KMS-11 (cell line): ENCODE measurements at regions not wholly inside any gene's neighbourhood (a gene's known extent, or its start where the extent isn't known, plus 50 kb on each side); places are given as distances from the start of the nearest gene placed in this dataset.

Experiments
- H2AFZ ChIP-seq: fragments of 200-600 bp; sonication (generic); 2 replicates; pipeline ENCODE4 v1.6.1; 2016; ENCODE audit warnings: antibody characterized with exemption, mixed run types, low read depth
- H3K27ac ChIP-seq: fragments of 200-600 bp; sonication (generic); 2 replicates; pipeline ENCODE4 v1.6.1; 2016; ENCODE audit warnings: mild to moderate bottlenecking, mixed run types
- H3K27me3 ChIP-seq: fragments of 200-600 bp; sonication (generic); 2 replicates; pipeline ENCODE4 v1.6.1; 2017; ENCODE audit warnings: mild to moderate bottlenecking, low read depth, mixed run types, moderate library complexity; ENCODE audit not compliant: insufficient read depth
- H3K36me3 ChIP-seq: fragments of 200-600 bp; sonication (generic); 2 replicates; pipeline ENCODE4 v1.6.1; 2017; ENCODE audit warnings: mild to moderate bottlenecking, mixed run types; ENCODE audit not compliant: insufficient read depth
- H3K4me1 ChIP-seq: fragments of 200-600 bp; sonication (generic); 2 replicates; pipeline ENCODE4 v1.6.1; 2016; ENCODE audit warnings: mild to moderate bottlenecking, low read depth, mixed run types; ENCODE audit not compliant: poor library complexity, severe bottlenecking
- H3K4me2 ChIP-seq: fragments of 200-600 bp; sonication (generic); 2 replicates; pipeline ENCODE4 v1.7.0; 2016; ENCODE audit warnings: mild to moderate bottlenecking, mixed run types
- H3K4me3 ChIP-seq: fragments of 200-600 bp; sonication (generic); IDR thresholded peaks from 2 replicates; pipeline ENCODE4 v1.6.1; 2017; ENCODE audit warnings: low read depth, low read length, mixed read lengths; ENCODE audit not compliant: insufficient read depth
- H3K79me2 ChIP-seq: fragments of 200-600 bp; sonication (generic); 2 replicates; pipeline ENCODE4 v1.6.1; 2016; ENCODE audit warnings: low read depth, mixed run types; ENCODE audit not compliant: insufficient read depth
- H3K9ac ChIP-seq: fragments of 200-600 bp; sonication (generic); 2 replicates; pipeline ENCODE4 v1.6.1; 2016; ENCODE audit warnings: mild to moderate bottlenecking, mixed run types
- H4K20me1 ChIP-seq: fragments of 200-600 bp; sonication (generic); 2 replicates; pipeline ENCODE4 v1.6.1; 2016; ENCODE audit warnings: mild to moderate bottlenecking, mixed run types; ENCODE audit not compliant: insufficient read depth
- CTCF ChIP-seq: fragments of 200-600 bp; sonication (generic); conservative IDR thresholded peaks from 2 replicates; pipeline ENCODE4 v1.6.1; 2017; ENCODE audit warnings: low read depth, mild to moderate bottlenecking, antibody characterized with exemption, low read length, moderate library complexity, mixed read lengths

- no peak overlapping the region for H3K4me3 ChIP-seq
- TF ChIP-seq CTCF = no peak
Observed at GRCh38 chr12:131607658-131608447, 103.0 kb upstream of the SFSWAP start.

GRCh38 chr12:131608740-131609690 is 101.9 kb upstream of the SFSWAP start:
- Histone ChIP-seq H3K4me3 (no peak overlapping the region), H3K4me2 (no peak overlapping the region), H4K20me1 (no peaks in the 10 kb centered on the region), H3K27me3 (no peaks in the 10 kb centered on the region; the same call in 1 of the 2 replicates), H3K4me1 (no peaks in the 10 kb centered on the region), H3K36me3 (no peaks in the 10 kb centered on the region), H3K79me2 (no peaks in the 10 kb centered on the region), H3K9ac (no peak overlapping the region), H3K27ac (no peak overlapping the region), H2AFZ (no peak overlapping the region)
- TF ChIP-seq CTCF = peak; percentile 48; the same call in 1 of the 2 replicates

More at GRCh38 chr12:131607658-131608447, 103.0 kb upstream of the SFSWAP start:
- no peaks in the 10 kb centered on the region; the same call in 1 of the 2 replicates for H3K27me3 ChIP-seq
- no peaks in the 10 kb centered on the region for H3K36me3 ChIP-seq
- H4K20me1 ChIP-seq = no peaks in the 10 kb centered on the region
- no peak overlapping the region for H3K27ac ChIP-seq
- no peaks in the 10 kb centered on the region for H3K79me2 ChIP-seq
- no peaks in the 10 kb centered on the region for H3K4me1 ChIP-seq
- H3K4me2 ChIP-seq = no peak overlapping the region
- H2AFZ ChIP-seq = no peak overlapping the region; the same call in 1 of the 2 replicates
- no peak overlapping the region for H3K9ac ChIP-seq

- no peak overlapping the region for H3K4me2 ChIP-seq
- H3K4me1 ChIP-seq = no peaks in the 10 kb centered on the region
- no peaks in the 10 kb centered on the region for H3K36me3 ChIP-seq
- no peak overlapping the region for H3K27ac ChIP-seq
- TF ChIP-seq CTCF = no peak
- no peaks in the 10 kb centered on the region for H4K20me1 ChIP-seq
- no peak overlapping the region for H3K4me3 ChIP-seq
- H3K79me2 ChIP-seq = no peaks in the 10 kb centered on the region
- no peak overlapping the region for H2AFZ ChIP-seq
- no peaks in the 10 kb centered on the region; the same call in 1 of the 2 replicates for H3K27me3 ChIP-seq
- H3K9ac ChIP-seq = no peak overlapping the region
Observed at GRCh38 chr12:131609762-131610161, 101.1 kb upstream of the SFSWAP start.

GRCh38 chr12:131610181-131610580 is 100.7 kb upstream of the SFSWAP start:
- Histone ChIP-seq H3K4me2 (no peak overlapping the region), H3K4me3 (no peak overlapping the region), H3K27me3 (no peaks in the 10 kb centered on the region; the same call in 1 of the 2 replicates), H3K27ac (no peak overlapping the region), H3K79me2 (no peaks in the 10 kb centered on the region), H3K4me1 (no peaks in the 10 kb centered on the region), H3K36me3 (no peaks in the 10 kb centered on the region), H3K9ac (no peak overlapping the region), H2AFZ (no peak overlapping the region), H4K20me1 (no peaks in the 10 kb centered on the region)
- TF ChIP-seq CTCF = no peak
